Stimulated activated CD4-positive, alpha-beta T cell treated with anti-CD3 and anti-CD28 coated beads, Interleukin-2, amount 100 ng/mL, for 4 hours (primary cell): ENCODE measurements at regions not wholly inside any gene's neighbourhood (a gene's known extent, or its start where the extent isn't known, plus 50 kb on each side); places are given as distances from the start of the nearest gene placed in this dataset.
A peak's percentile ranks its signal among the peaks of the same experiment; 100 is the strongest.

Experiments used
- DNase-seq: peaks from one replicate; pipeline ENCODE4 v3.0.0-alpha.2; 2020; ENCODE audit warnings: low read depth

- DNase-seq, result no peak
These were observed 78.1 kb upstream of the SLC38A11 start for GRCh38 chr2:165033402-165033801.

GRCh38 chr2:165032559-165032958, 77.2 kb upstream of the SLC38A11 start:
- no peak for DNase-seq

GRCh38 chr2:165024199-165024598, 68.9 kb upstream of the SLC38A11 start:
- DNase-seq, result no peak

GRCh38 chr2:165022781-165023180, 67.5 kb upstream of the SLC38A11 start:
- DNase-seq, result no peak

- no peak for DNase-seq
These were observed 62.8 kb upstream of the SLC38A11 start for GRCh38 chr2:165017966-165018596.

GRCh38 chr2:165016772-165017411, 61.6 kb upstream of the SLC38A11 start:
- DNase-seq, result no peak

GRCh38 chr2:165015052-165015642, 59.8 kb upstream of the SLC38A11 start:
- peak; percentile 8 for DNase-seq

GRCh38 chr2:165013944-165014619, 58.8 kb upstream of the SLC38A11 start:
- no peak for DNase-seq

GRCh38 chr2:165011199-165011598, 55.9 kb upstream of the SLC38A11 start:
- no peak for DNase-seq

- no peak for DNase-seq
These were observed 55.2 kb upstream of the SLC38A11 start for GRCh38 chr2:165010556-165010955.

- DNase-seq, result no peak
These were observed 54.1 kb upstream of the SLC38A11 start for GRCh38 chr2:165009466-165009865.

GRCh38 chr2:165008730-165009315, 53.5 kb upstream of the SLC38A11 start:
- no peak for DNase-seq

GRCh38 chr2:165007161-165007744, 51.9 kb upstream of the SLC38A11 start:
- DNase-seq, result no peak
